ACHN (cell line): ENCODE measurements at regions not wholly inside any gene's neighbourhood (a gene's known extent, or its start where the extent isn't known, plus 50 kb on each side); places are given as distances from the start of the nearest gene placed in this dataset.
"Not testable (repeated sequence)": the region's sequence is repeated elsewhere in the genome, so short reads cannot be mapped to it uniquely, and the experiment has no call there.

Experiments
- DNase-seq: peaks from one replicate; pipeline ENCODE4 v3.0.0-alpha.2; 2015
- in situ Hi-C: cut with HindIII; loops from 2 replicates; pipeline ENCODE4 v1.10.0; 2017; ENCODE audit warnings: low sequenced_read_pairs, low pct_ligation_motif_present, low pct_unique_long_range_greater_than_20kb

DNA sequence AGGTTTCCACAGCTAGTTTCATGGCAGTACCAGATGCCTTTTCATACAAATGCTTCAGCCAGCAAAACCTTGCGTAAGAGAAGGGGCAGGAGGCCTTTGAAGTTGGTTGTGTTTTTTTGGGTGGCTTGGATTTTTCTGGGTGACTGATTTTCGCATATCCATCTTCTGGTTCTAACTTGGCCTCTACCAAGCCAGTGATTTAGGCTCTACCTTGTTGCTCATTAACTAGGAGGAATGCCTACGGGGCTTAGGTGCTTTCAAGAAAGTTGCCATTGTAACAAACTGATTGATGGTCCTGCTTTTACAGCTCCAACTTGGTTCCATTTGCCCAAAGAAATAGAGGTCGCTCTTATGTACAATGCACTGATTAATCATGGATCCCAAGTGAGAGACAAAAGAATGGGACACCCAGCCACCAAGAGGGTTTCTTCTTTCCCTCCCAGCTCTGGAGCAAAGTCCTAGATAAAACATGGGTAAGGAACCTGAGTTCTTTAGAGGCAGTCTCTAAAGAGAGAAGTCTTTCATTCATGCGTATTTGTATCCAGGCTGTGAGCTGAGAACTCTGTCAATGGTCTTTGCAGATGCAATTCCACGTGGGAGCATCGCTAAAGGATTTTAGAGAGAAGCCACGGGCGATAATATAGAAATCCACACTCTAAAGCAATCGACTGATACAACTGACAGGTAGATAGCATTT, 92.1 kb upstream of the FGFR2 start:
- no peak for DNase-seq
- in situ Hi-C loops: no loop called here

- in situ Hi-C loops: no loop called here
- no peak for DNase-seq
Observed at GRCh38 chr10:121687095-121687813, 89.0 kb upstream of the FGFR2 start.

GRCh38 chr10:121684276-121684675, 86.0 kb upstream of the FGFR2 start:
- no peak for DNase-seq

GRCh38 chr10:121683816-121684215, 85.6 kb upstream of the FGFR2 start:
- in situ Hi-C loops: no loop called here
- no peak for DNase-seq

More at GRCh38 chr10:121684276-121684675, 86.0 kb upstream of the FGFR2 start:
- in situ Hi-C loops: no loop called here

DNA sequence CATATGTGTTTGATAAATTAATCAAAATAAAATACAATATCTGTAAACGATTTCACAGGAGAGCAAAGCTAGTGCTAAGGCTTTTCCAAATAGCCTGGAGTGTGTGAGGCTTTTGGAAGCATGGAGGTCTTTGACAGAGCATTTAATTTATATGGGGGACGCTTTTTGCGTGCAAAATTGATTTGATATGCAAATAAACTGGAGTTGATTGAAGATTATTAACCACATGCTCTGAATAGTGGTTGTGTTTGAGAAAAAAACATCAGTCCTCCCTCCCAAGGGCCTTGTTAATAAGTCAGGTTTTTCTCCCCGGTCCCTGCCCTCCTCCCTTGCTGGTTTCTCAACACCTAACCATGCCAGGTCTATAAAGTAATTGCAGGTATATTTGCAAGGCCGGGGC, 85.1 kb upstream of the FGFR2 start:
- in situ Hi-C loops: no loop called here
- no peak for DNase-seq

DNA sequence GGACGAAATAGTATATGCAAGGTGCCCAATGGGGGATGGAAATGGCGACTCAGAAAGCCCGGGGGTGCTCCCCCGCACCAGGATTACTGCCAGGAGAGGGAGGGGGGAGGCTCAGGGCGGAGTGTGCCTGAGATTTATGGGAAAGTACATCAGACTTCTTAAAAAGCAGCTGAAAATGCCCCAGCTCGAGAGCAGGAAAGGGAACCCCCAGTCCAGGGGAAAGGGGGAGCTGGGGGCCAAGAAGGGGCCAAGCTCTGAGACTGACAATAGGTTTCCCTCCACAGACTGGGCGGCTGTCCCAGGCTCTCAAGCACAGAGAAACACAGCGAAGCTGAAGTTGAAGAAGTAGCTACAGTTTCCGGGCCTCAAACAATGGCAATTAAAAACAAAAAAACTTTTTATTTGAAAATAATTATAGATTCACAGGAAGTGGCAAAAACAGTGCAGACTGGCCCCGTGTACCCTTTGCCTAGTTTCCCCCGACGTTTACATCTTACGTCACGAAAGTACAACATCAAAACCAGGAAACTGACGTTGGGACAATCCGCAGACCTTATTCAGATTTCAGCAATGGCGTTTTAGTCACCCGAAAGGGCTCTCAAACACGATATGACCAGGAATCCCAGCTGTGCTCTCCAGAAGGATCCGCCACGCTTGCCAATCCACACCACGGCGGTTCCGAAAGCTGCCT, 83.9 kb upstream of the FGFR2 start:
- no peak for DNase-seq
- in situ Hi-C loops: no loop called here

DNA sequence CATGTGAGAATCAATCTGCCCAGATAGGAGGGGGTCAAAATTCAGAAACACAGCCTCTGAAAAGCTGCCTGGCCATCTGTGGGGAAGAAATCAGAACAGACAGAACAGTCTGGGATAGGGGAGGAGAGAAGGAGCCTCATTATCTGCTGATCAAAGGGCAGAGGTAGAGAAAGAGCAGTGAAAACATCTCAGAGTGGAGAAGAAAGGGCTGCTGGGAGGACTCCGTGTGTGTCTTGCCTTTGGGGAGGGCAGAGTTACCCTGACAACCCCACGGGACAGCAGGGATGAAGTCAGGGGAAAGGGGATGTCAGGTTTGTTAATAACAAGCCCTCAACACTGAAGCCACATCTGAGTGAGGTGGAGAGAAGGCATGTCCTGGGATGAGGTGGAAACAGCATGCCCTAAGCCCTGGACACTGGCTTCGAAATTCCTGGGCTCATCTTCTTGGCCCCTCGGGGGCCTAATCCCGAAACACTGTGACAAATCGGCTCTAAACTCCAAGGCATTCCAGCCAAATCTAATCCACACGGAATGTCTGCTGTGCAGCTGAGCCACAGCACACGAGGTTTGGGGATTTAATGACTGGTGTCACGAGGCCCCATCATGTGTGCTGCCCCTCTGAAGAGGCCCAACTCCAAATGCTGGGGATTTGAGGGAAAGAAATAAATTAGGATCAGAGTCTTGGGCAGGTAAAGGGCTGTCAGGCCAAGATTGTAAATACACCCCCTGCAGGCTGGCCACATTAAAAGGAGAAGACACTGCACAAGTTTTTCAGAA, 82.8 kb upstream of the FGFR2 start:
- in situ Hi-C loops: no loop called here
- no peak for DNase-seq

- no peak for DNase-seq
- in situ Hi-C loops: no loop called here
Observed at GRCh38 chr10:121679916-121680315, 81.7 kb upstream of the FGFR2 start.

- no peak for DNase-seq
- in situ Hi-C loops: no loop called here
Observed at GRCh38 chr10:121678631-121679174, 80.5 kb upstream of the FGFR2 start.

DNA sequence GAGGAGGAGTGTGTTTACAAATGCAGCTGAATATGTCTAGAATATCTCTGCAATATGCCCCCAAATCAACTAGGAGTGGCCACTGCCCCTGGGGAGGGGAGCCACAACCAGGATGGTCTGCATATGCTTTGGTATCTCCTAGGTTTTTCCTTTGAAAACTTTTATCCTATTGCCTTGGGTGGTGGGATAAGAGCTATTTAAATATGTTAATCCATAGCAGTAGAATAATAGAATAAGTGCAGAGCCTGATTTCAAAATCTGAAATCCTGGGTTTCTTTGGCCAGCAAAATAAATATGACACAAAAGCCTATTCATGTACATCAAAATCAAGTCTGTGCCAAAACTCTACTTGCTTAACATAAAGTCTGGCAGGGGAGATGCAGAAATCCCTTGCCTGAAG, 79.6 kb upstream of the FGFR2 start:
- no peak for DNase-seq
- in situ Hi-C loops: no loop called here

- in situ Hi-C loops: no loop called here
- DNase-seq: no peak
Observed at GRCh38 chr10:121675344-121675743, 77.1 kb upstream of the FGFR2 start.

- no peak for DNase-seq
- in situ Hi-C loops: no loop called here
Observed at GRCh38 chr10:121674885-121675284, 76.6 kb upstream of the FGFR2 start.

GRCh38 chr10:121672733-121673132, 74.5 kb upstream of the FGFR2 start:
- no peak for DNase-seq
- in situ Hi-C loops: no loop called here

DNA sequence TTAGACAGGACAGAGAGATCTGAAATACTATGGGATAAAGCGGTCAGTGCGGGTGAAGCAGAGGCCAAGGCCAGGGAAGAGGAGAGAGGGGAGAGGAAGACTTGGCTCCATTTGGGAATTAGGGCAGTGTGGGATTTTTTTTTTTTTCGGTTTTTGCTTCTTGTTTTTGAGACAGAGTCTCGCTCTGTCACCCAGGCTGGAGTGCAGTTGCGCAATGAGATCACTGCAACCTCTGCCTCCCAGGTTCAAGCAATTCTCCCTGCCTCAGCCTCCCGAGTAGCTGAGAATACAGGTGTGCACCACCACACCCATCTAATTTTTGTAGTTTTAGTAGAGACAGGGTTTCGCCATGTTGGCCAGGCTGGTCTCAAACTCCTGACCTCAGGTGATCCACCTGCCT, 71.6 kb upstream of the FGFR2 start:
- in situ Hi-C loops, DNase-seq: not testable (repeated sequence)

DNA sequence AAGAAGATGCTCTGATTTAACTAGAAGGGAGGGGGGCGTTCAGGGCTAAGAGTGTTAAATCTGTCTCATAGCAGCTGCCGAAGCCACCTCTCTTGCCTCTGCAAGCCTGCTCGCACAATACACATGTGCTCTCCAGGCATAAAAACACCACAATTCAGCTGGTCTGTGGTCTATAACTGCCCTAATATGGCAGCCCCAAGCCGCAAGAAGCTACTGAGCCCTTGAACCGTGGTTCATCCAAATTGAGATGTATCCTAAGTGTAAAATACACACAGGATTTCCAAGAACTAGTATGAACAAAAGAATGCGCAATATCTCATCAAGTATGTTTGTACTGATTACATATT, 70.8 kb upstream of the FGFR2 start:
- no peak for DNase-seq
- in situ Hi-C loops: no loop called here

DNA sequence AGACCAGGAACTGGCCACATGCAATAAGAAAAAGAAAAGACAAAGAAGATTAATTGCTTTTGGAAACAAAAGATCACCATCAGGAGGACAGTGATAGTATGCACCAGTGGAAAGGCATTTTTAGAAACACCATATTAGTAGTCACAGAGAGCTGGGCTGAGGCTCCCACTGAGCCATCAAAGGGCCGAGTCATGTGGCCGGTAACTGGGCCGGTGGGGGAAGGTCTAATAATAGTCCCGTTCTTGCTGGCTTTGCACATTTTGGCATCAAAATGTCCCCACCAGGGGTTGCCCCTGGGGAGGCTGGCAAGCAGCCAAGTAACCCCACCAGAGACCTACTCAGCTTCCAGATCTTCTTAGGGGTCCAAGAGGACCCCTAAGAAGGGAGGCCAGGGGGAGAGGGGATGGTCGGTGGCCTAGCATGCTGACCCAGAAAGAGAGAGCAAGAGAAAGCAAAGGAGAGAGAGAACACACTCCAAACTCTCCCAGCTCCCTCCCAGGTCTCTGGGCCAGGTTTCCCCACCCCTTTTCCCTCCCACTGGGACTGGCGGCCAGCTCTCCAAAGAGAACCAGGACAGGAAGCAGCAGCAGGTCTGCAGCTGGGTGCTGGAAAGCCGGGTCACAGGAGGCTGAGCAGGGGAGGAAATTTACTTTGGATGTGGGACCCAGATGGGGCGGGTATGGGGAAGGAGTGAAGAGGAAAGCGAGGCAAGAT, 70.2 kb upstream of the FGFR2 start:
- in situ Hi-C loops: no loop called here

DNA sequence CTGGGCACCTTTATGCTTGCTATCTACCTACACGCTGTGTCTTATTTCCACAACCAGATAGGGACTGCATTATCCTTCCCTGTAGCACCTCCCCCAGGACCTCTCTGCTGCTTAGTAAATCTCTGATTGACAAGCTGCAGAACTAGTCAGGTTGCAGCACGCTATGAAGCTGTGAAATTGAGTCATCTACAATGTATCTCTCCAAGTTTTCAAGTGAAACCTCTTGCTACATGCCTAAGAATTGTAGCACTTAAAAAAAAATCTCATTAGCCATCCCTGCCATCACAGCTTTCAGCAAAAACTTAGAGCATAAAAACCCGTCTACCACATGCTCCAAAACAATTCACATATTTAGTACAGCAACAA, 69.7 kb upstream of the FGFR2 start:
- in situ Hi-C loops: no loop called here
- DNase-seq: no peak

More for the DNA sequence above, 70.2 kb upstream of the FGFR2 start:
- no peak for DNase-seq

GRCh38 chr10:121665809-121666208, 67.6 kb upstream of the FGFR2 start:
- in situ Hi-C loops: no loop called here
- no peak for DNase-seq
